ENCODE measurements at regions not wholly inside any gene's neighbourhood (a gene's known extent, or its start where the extent isn't known, plus 50 kb on each side); places are given as distances from the start of the nearest gene placed in this dataset.

DNA sequence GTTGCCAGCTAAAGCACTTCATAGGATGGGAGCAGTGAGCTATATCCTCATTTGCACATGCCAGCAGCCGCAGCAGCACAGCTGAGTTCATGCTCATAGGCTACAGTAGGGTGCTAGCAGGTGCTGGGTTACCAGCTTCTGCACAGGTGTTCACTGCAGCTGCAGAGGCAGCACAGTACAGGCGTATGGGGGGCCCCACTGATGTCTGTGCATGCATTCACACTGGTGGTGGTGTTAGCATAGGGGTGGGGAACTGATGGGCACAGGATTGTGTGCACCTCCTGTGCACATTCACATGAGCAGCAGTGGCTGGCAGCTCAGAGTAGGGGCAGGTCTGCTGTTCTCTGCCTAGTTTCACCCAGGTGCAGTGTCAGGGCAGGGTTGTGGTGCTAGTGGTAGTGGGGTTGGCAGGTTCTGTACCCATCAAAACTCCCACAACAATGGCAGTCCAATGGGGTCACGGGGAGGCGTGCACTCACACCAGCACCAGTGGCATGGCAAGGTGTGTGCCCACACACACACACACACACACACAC, 58.9 kb upstream of the IRAK1BP1 start:
- no peak overlapping the region for H3K27ac ChIP-seq (ENCODE audit: low read depth, low read length)
- no peaks in the 10 kb centered on the region for H3K4me1 ChIP-seq (ENCODE audit: control insufficient read depth, low read length)
- no peaks in the 10 kb centered on the region for H3K27me3 ChIP-seq (ENCODE audit: control insufficient read depth, low read length)
- no peaks in the 10 kb centered on the region for H3K36me3 ChIP-seq (ENCODE audit: control insufficient read depth, low read length)
- no peaks in the 10 kb centered on the region for H3K9me3 ChIP-seq (ENCODE audit: control insufficient read depth, insufficient read depth, low read length)
- H3K4me2 ChIP-seq (ENCODE audit: low read length), result no peak overlapping the region
- H3K4me3 ChIP-seq (ENCODE audit: low read length), result no peak overlapping the region
- TF ChIP-seq, protein P1, sequence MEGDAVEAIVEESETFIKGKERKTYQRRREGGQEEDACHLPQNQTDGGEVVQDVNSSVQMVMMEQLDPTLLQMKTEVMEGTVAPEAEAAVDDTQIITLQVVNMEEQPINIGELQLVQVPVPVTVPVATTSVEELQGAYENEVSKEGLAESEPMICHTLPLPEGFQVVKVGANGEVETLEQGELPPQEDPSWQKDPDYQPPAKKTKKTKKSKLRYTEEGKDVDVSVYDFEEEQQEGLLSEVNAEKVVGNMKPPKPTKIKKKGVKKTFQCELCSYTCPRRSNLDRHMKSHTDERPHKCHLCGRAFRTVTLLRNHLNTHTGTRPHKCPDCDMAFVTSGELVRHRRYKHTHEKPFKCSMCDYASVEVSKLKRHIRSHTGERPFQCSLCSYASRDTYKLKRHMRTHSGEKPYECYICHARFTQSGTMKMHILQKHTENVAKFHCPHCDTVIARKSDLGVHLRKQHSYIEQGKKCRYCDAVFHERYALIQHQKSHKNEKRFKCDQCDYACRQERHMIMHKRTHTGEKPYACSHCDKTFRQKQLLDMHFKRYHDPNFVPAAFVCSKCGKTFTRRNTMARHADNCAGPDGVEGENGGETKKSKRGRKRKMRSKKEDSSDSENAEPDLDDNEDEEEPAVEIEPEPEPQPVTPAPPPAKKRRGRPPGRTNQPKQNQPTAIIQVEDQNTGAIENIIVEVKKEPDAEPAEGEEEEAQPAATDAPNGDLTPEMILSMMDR (IDR thresholded peaks at IDR 0.05; ENCODE audit: low read depth, low read length, poor library complexity, severe bottlenecking), result no peak
- TF ChIP-seq EZH2phosphoT487 (IDR thresholded peaks at IDR 0.05; ENCODE audit: borderline replicate concordance, low read length), result no peak
- no peaks in the 10 kb centered on the region for H3K9me2 ChIP-seq (replicated peaks; ENCODE audit: control insufficient read depth, low read length)
- no peaks in the 10 kb centered on the region for H4K20me1 ChIP-seq (ENCODE audit: control insufficient read depth, insufficient read depth, low read depth, low read length)
- H3F3A ChIP-seq (ENCODE audit: control insufficient read depth, insufficient read depth), result no peaks in the 10 kb centered on the region
- no peaks in the 10 kb centered on the region for H3K79me2 ChIP-seq (ENCODE audit: control insufficient read depth, low read length)

DNA sequence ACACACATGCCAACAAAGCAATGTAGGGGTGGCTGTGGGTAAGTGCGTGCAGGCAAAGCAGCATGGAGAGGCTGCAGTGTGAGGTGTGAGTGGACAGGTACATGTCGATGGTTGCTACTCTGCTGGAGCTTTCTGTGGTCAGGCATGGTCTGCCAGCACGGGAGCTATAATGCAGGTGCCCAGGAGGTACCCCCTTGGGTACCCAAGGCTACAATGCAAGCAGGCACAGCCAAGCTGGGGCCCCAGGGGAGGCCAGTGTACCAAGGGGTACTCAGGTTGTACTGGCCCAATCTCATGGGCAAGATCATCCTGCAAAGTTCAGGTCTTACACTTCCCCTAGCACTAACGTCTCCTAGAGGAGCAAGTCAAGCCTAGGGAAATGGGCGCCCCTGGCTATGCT, 58.4 kb upstream of the IRAK1BP1 start:
- H3K27ac ChIP-seq (ENCODE audit: low read depth, low read length), result no peak overlapping the region
- H3F3A ChIP-seq (ENCODE audit: control insufficient read depth, insufficient read depth), result no peaks in the 10 kb centered on the region
- H3K4me2 ChIP-seq (ENCODE audit: low read length), result no peak overlapping the region
- H3K4me1 ChIP-seq (ENCODE audit: control insufficient read depth, low read length), result no peaks in the 10 kb centered on the region
- H3K9me2 ChIP-seq (replicated peaks; ENCODE audit: control insufficient read depth, low read length), result no peaks in the 10 kb centered on the region
- no peaks in the 10 kb centered on the region for H3K9me3 ChIP-seq (ENCODE audit: control insufficient read depth, insufficient read depth, low read length)
- TF ChIP-seq, protein P1 (IDR thresholded peaks at IDR 0.05; ENCODE audit: low read depth, low read length, poor library complexity, severe bottlenecking), result no peak
- TF ChIP-seq EZH2phosphoT487 (IDR thresholded peaks at IDR 0.05; ENCODE audit: borderline replicate concordance, low read length), result no peak
- H4K20me1 ChIP-seq (ENCODE audit: control insufficient read depth, insufficient read depth, low read depth, low read length), result no peaks in the 10 kb centered on the region
- H3K4me3 ChIP-seq (ENCODE audit: low read length), result no peak overlapping the region
- H3K27me3 ChIP-seq (ENCODE audit: control insufficient read depth, low read length), result no peaks in the 10 kb centered on the region
- H3K36me3 ChIP-seq (ENCODE audit: control insufficient read depth, low read length), result no peaks in the 10 kb centered on the region
- no peaks in the 10 kb centered on the region for H3K79me2 ChIP-seq (ENCODE audit: control insufficient read depth, low read length)

DNA sequence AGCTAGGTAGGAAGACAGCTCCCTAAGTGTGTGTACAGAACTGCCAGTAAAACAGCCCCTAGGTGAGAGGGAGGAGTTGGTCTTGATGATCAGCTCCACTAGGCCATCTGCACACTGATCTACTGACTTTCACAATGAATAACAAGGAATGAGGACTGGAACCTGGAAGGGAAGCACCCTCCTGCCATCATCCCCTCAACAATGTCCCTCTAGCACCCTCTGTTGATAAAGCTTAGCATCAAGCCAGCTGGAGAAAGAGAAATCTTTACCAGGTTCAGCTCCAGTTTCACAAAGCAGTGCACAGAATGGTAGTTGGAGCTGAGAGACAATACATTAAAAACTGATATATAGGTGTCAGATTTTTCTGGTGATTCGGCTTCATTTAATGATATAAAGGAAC, 57.2 kb upstream of the IRAK1BP1 start:
- H3K4me3 ChIP-seq (ENCODE audit: low read length), result no peak overlapping the region
- H4K20me1 ChIP-seq (ENCODE audit: control insufficient read depth, insufficient read depth, low read depth, low read length), result no peaks in the 10 kb centered on the region
- TF ChIP-seq, protein P1 (IDR thresholded peaks at IDR 0.05; ENCODE audit: low read depth, low read length, poor library complexity, severe bottlenecking), result peak; percentile 44
- TF ChIP-seq EZH2phosphoT487 (IDR thresholded peaks at IDR 0.05; ENCODE audit: borderline replicate concordance, low read length), result no peak
- H3K4me1 ChIP-seq (ENCODE audit: control insufficient read depth, low read length), result no peaks in the 10 kb centered on the region
- H3K27ac ChIP-seq (ENCODE audit: low read depth, low read length), result no peak overlapping the region
- no peaks in the 10 kb centered on the region for H3K27me3 ChIP-seq (ENCODE audit: control insufficient read depth, low read length)
- H3F3A ChIP-seq (ENCODE audit: control insufficient read depth, insufficient read depth), result no peaks in the 10 kb centered on the region
- no peaks in the 10 kb centered on the region for H3K79me2 ChIP-seq (ENCODE audit: control insufficient read depth, low read length)
- no peaks in the 10 kb centered on the region for H3K9me3 ChIP-seq (ENCODE audit: control insufficient read depth, insufficient read depth, low read length)
- H3K4me2 ChIP-seq (ENCODE audit: low read length), result no peak overlapping the region
- no peaks in the 10 kb centered on the region for H3K36me3 ChIP-seq (ENCODE audit: control insufficient read depth, low read length)
- no peaks in the 10 kb centered on the region for H3K9me2 ChIP-seq (replicated peaks; ENCODE audit: control insufficient read depth, low read length)

All from DOHH2 (cell line).